CD4-positive, CD25-positive, alpha-beta regulatory T cell (primary cell): ENCODE measurements at regions not wholly inside any gene's neighbourhood (a gene's known extent, or its start where the extent isn't known, plus 50 kb on each side); places are given as distances from the start of the nearest gene placed in this dataset.
A peak's percentile ranks its signal among the peaks of the same experiment; 100 is the strongest.

Experiments used
- ATAC-seq, 2 donors: fragments of 150-1000 bp; cut with Tn5 transposase; one replicate each; pipeline ENCODE4 v1.10.0; 2021; ENCODE audit warnings: low read depth in 2 of 2, moderate number of reproducible peaks in 2 of 2, moderate library complexity in 1 of 2
- DNase-seq, 3 donors: peaks; one replicate each; pipeline versions ENCODE4 v3.0.0 to v3.0.0-alpha.2; 2012 to 2022; ENCODE audit warnings: mixed read lengths in 1 of 3
- H3K27ac ChIP-seq: one replicate; pipeline ENCODE4 v1.7.0; 2013; ENCODE audit warnings: mild to moderate bottlenecking, low read length; ENCODE audit not compliant: insufficient read depth, poor library complexity, severe bottlenecking
- H3K27me3 ChIP-seq: one replicate; pipeline ENCODE4 v1.7.0; 2013; ENCODE audit warnings: low read length; ENCODE audit not compliant: control insufficient read depth, insufficient read depth
- H3K36me3 ChIP-seq: one replicate; pipeline ENCODE4 v1.7.0; 2013; ENCODE audit warnings: mild to moderate bottlenecking, low read length, moderate library complexity; ENCODE audit not compliant: control insufficient read depth, insufficient read depth
- H3K4me1 ChIP-seq: 2 replicates; pipeline ENCODE4 v1.7.0; 2013; ENCODE audit warnings: mild to moderate bottlenecking, low read length; ENCODE audit not compliant: insufficient read depth, control insufficient read depth, poor library complexity, severe bottlenecking
- H3K4me3 ChIP-seq: one replicate; pipeline ENCODE4 v1.7.0; 2013; ENCODE audit warnings: low read depth, mild to moderate bottlenecking, low read length, moderate library complexity
- H3K9me3 ChIP-seq, 2 experiments: 1 replicate in 1 of 2; 2 replicates in 1 of 2; pipeline ENCODE4 v1.7.0; 2013; ENCODE audit warnings: low read length in 2 of 2, mild to moderate bottlenecking in 1 of 2, moderate library complexity in 1 of 2; ENCODE audit not compliant: control insufficient read depth in 2 of 2
- H3K27ac Mint-ChIP-seq, 3 donors: one replicate each; pipeline ENCODE4 v1.8.0; 2020 to 2022; ENCODE audit warnings: mild to moderate bottlenecking in 3 of 3, mixed read lengths in 3 of 3, moderate library complexity in 2 of 3
- H3K27me3 Mint-ChIP-seq: one replicate; pipeline ENCODE4 v1.8.0; 2022; ENCODE audit warnings: mild to moderate bottlenecking, mixed read lengths
- H3K36me3 Mint-ChIP-seq: one replicate; pipeline ENCODE4 v1.8.0; 2020; ENCODE audit warnings: mixed read lengths
- H3K4me1 Mint-ChIP-seq, 4 donors: one replicate each; pipeline ENCODE4 v1.8.0; 2020 to 2022; ENCODE audit warnings: mixed read lengths in 4 of 4, mild to moderate bottlenecking in 1 of 4
- H3K4me3 Mint-ChIP-seq, 4 donors: one replicate each; pipeline ENCODE4 v1.8.0; 2020 to 2022; ENCODE audit warnings: mild to moderate bottlenecking in 4 of 4, mixed read lengths in 4 of 4, moderate library complexity in 3 of 4
- H3K9me3 Mint-ChIP-seq, 7 donors: one replicate each; pipeline ENCODE4 v1.8.0; 2020 to 2022; ENCODE audit warnings: mixed read lengths in 7 of 7, mild to moderate bottlenecking in 3 of 7, moderate library complexity in 2 of 7

- no peak for ATAC-seq
- Histone ChIP-seq H3K27ac (no peak overlapping the region), H3K27me3 (no peaks in the 10 kb centered on the region), H3K4me1 (peaks cover 9% of the 10 kb centered on the region), H3K9me3 (no peaks in the 10 kb centered on the region), H3K36me3 (no peaks in the 10 kb centered on the region), H3K4me3 (no peak overlapping the region)
- no peak overlapping the region for H3K4me3 Mint-ChIP-seq
- H3K36me3 Mint-ChIP-seq = no peaks in the 10 kb centered on the region
- H3K27me3 Mint-ChIP-seq = no peaks in the 10 kb centered on the region
- DNase-seq = peak in 1 of 3 donors; percentile 10
- H3K4me1 Mint-ChIP-seq = peaks cover 13 to 20% (median 18%) of the 10 kb centered on the region in 4 donors
- H3K9me3 Mint-ChIP-seq = peaks cover 0 to 6% (median 0%) of the 10 kb centered on the region in 7 donors
- no peak overlapping the region for H3K27ac Mint-ChIP-seq
Observed at GRCh38 chr12:92471551-92471950, 231.2 kb upstream of the PLEKHG7 start.

DNA sequence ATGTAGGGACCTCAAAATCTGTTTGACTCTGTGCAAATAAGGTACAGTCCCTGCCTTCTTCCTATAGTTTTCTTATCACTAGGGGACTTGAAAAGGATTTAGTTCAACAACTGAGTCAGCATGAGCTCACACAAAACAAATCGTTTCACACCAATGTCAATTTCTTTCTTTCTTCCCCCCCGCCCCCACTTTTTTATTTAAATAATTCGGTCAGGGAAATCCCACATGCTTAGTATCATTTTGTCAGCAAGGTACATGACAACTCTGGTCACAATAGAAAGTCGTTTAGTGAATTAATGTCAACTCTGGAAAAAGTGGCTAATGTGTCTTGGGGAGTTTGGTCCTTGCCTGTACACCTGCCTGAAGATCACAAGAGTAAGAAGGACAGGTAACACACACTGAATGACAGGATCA, 232.2 kb upstream of the PLEKHG7 start:
- no peaks in the 10 kb centered on the region for H3K9me3 ChIP-seq
- H3K27ac Mint-ChIP-seq = no peak overlapping the region
- H3K36me3 Mint-ChIP-seq = peaks cover 6% of the 10 kb centered on the region
- DNase-seq (peak in 1 of 3 donors; percentile 66), ATAC-seq (no peak)
- H3K4me1 Mint-ChIP-seq = peaks cover 13 to 20% (median 18%) of the 10 kb centered on the region in 4 donors
- H3K4me1 ChIP-seq = peaks cover 9% of the 10 kb centered on the region
- H3K9me3 Mint-ChIP-seq = peaks cover 0 to 2% (median 0%) of the 10 kb centered on the region in 7 donors
- no peaks in the 10 kb centered on the region for H3K27me3 ChIP-seq
- H3K27me3 Mint-ChIP-seq = no peaks in the 10 kb centered on the region
- H3K4me3 ChIP-seq = peak overlapping the region; percentile 6
- no peaks in the 10 kb centered on the region for H3K36me3 ChIP-seq
- H3K27ac ChIP-seq = no peak overlapping the region
- H3K4me3 Mint-ChIP-seq = no peak overlapping the region

DNA sequence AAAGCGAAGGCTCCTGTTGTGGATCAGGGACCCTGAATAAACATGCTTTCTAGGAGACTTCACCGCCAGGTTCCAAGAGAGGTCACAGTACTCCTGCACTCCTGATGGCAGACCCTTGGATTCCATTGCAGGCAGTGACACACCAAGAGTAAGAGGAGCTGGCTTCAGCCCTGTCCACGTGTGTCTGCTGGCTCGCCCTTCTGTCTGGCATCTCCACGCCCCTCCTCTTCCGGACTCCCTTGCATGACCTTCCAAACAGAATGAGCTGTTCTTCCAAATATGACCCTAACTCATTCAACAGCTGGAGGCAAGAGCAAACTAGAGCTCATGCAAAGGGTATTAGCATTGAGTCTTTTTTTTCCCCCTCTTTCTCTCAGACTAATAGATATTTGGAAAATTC, 233.0 kb upstream of the PLEKHG7 start:
- no peak overlapping the region for H3K4me3 ChIP-seq
- H3K9me3 ChIP-seq = no peaks in the 10 kb centered on the region
- Mint-ChIP-seq H3K27ac (no peak overlapping the region), H3K36me3 (peaks cover 6% of the 10 kb centered on the region), H3K27me3 (no peaks in the 10 kb centered on the region), H3K9me3 (no peaks in the 10 kb centered on the region), H3K4me3 (no peak overlapping the region), H3K4me1 (peaks cover 13 to 21% (median 17%) of the 10 kb centered on the region in 4 donors)
- ATAC-seq = no peak
- no peak for DNase-seq
- H3K36me3 ChIP-seq = no peaks in the 10 kb centered on the region
- H3K27ac ChIP-seq = no peak overlapping the region
- H3K27me3 ChIP-seq = no peaks in the 10 kb centered on the region
- H3K4me1 ChIP-seq = peaks cover 9% of the 10 kb centered on the region

DNA sequence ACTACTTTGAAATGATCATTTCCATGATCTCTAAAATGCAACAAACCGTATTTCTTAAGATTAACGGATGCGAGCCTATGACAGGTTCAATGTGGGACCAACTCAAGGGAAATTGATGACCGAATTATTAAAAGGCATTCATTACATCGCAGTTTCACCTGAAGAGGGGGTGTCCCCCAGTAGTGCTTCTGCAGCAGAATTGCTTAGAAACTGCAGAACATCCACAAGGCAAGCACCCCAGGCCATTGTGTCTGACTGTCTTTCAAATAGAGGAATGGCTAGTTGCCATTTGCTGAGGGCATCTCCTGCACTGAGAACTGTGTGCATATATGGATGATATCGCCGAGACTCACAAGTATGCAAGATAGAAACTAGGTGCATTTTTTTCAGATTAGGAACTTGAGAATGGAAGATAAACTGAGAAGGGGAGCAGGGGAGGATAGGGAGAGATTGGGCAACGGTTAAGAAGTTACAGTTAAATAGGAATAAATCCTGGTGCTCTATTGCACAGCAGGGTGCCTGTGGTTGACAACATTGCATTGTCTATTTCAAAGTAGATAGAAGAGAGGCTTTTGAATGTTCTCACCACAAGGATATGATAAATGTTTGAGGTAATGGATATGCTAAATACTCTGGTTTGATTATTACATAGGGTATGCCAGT, 234.3 kb upstream of the PLEKHG7 start:
- Histone ChIP-seq H3K4me1 (peaks cover 9% of the 10 kb centered on the region), H3K36me3 (no peaks in the 10 kb centered on the region), H3K27me3 (no peaks in the 10 kb centered on the region), H3K4me3 (no peak overlapping the region), H3K27ac (no peak overlapping the region), H3K9me3 (no peaks in the 10 kb centered on the region)
- peak overlapping the region in 2 of 3 donors; percentile 49 to 76 for H3K27ac Mint-ChIP-seq
- peaks cover 19 to 31% (median 23%) of the 10 kb centered on the region in 4 donors for H3K4me1 Mint-ChIP-seq
- no peak overlapping the region for H3K4me3 Mint-ChIP-seq
- H3K27me3 Mint-ChIP-seq = no peaks in the 10 kb centered on the region
- H3K9me3 Mint-ChIP-seq = peaks cover 0 to 1% (median 0%) of the 10 kb centered on the region in 7 donors
- DNase-seq (no peak), ATAC-seq (no peak)
- peaks cover 6% of the 10 kb centered on the region for H3K36me3 Mint-ChIP-seq

GRCh38 chr12:92467886-92468285, 234.9 kb upstream of the PLEKHG7 start:
- DNase-seq (no peak), ATAC-seq (no peak)
- H3K4me1 ChIP-seq = peaks cover 13% of the 10 kb centered on the region
- H3K4me3 ChIP-seq = no peak overlapping the region
- H3K27ac Mint-ChIP-seq = no peak overlapping the region
- H3K27ac ChIP-seq = no peak overlapping the region
- no peaks in the 10 kb centered on the region for H3K27me3 Mint-ChIP-seq
- no peaks in the 10 kb centered on the region for H3K36me3 ChIP-seq
- no peaks in the 10 kb centered on the region for H3K27me3 ChIP-seq
- peaks cover 22 to 33% (median 26%) of the 10 kb centered on the region in 4 donors for H3K4me1 Mint-ChIP-seq
- H3K36me3 Mint-ChIP-seq = peaks cover 6% of the 10 kb centered on the region
- H3K4me3 Mint-ChIP-seq = no peak overlapping the region
- H3K9me3 ChIP-seq = no peaks in the 10 kb centered on the region
- peaks cover 0 to 1% (median 0%) of the 10 kb centered on the region in 7 donors for H3K9me3 Mint-ChIP-seq

DNA sequence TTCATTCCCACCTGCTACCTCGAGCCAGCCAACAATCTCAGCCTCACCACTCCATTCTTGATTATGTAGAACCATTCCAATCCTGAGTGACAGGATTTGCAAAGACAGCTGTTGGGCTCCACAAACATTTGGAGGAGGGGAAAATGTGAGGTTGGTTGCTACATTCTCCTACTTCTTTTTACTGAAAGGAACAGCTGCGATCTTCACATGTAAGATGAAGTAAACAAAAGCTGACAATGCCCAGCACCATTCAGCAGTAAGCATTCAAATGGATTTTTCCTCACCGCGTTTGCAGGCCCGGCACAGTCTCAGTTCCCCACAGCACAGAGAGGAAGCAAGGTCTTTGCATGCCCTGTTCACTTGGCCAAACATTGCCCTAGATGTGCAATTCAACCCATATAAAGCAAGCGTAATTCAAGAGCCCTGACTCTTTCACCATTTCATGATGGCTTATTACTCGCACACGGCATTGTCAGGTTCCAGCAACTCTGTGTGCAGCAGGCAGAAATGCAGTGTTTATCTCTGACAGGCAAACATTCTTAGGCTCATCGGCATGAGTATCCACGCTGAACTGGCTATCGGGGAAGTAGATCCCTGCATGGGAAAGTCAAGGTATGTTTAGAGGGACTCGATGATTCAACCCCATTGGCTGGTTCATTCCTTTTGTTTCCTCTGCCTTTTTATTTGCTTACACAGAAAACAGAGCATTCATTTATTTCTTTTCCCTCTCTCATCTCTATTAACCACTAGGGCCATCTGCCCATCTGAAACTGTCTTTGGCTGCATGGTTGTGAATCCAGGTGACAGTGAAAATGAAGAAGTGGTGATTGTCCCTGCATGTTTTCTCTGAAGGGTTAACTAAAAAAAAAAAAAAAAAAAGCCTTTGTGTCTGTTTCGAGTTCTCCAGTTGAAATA, 236.1 kb upstream of the PLEKHG7 start:
- H3K4me1 Mint-ChIP-seq = peaks cover 29 to 45% (median 38%) of the 10 kb centered on the region in 4 donors
- no peaks in the 10 kb centered on the region for H3K9me3 ChIP-seq
- no peak overlapping the region for H3K27ac ChIP-seq
- H3K36me3 Mint-ChIP-seq = peaks cover 6% of the 10 kb centered on the region
- peak overlapping the region in 1 of 3 donors; percentile 4 for H3K27ac Mint-ChIP-seq
- peaks cover 0 to 1% (median 0%) of the 10 kb centered on the region in 7 donors for H3K9me3 Mint-ChIP-seq
- peak overlapping the region in 2 of 4 donors; percentile 10 to 68 for H3K4me3 Mint-ChIP-seq
- no peaks in the 10 kb centered on the region for H3K27me3 ChIP-seq
- no peaks in the 10 kb centered on the region for H3K36me3 ChIP-seq
- no peak overlapping the region for H3K4me3 ChIP-seq
- DNase-seq (no peak), ATAC-seq (no peak)
- H3K4me1 ChIP-seq = peaks cover 25% of the 10 kb centered on the region
- H3K27me3 Mint-ChIP-seq = no peaks in the 10 kb centered on the region

- H3K27ac ChIP-seq = no peak overlapping the region
- Mint-ChIP-seq H3K27ac (no peak overlapping the region), H3K4me1 (peaks cover 34 to 52% (median 44%) of the 10 kb centered on the region in 4 donors), H3K9me3 (peaks cover 0 to 1% (median 0%) of the 10 kb centered on the region in 7 donors), H3K27me3 (no peaks in the 10 kb centered on the region), H3K4me3 (peak overlapping the region in 1 of 4 donors; percentile 10), H3K36me3 (peaks cover 6% of the 10 kb centered on the region)
- no peaks in the 10 kb centered on the region for H3K27me3 ChIP-seq
- H3K4me1 ChIP-seq = peaks cover 31% of the 10 kb centered on the region
- H3K9me3 ChIP-seq = no peaks in the 10 kb centered on the region
- H3K4me3 ChIP-seq = no peak overlapping the region
- DNase-seq = no peak
- no peaks in the 10 kb centered on the region for H3K36me3 ChIP-seq
- ATAC-seq = no peak
Observed at GRCh38 chr12:92465786-92466295, 236.9 kb upstream of the PLEKHG7 start.
